Activated CD8-positive, alpha-beta memory T cell treated with anti-CD3 and anti-CD28 coated beads, Interleukin-2, amount 10 ng/mL, durations not matched to agents 7 days and 5 days (primary cell): ENCODE measurements at regions not wholly inside any gene's neighbourhood (a gene's known extent, or its start where the extent isn't known, plus 50 kb on each side); places are given as distances from the start of the nearest gene placed in this dataset.
"Not testable (repeated sequence)": the region's sequence is repeated elsewhere in the genome, so short reads cannot be mapped to it uniquely, and the experiment has no call there.

Experiments used
- ATAC-seq: fragments of 150-1000 bp; cut with Tn5 transposase; one replicate; pipeline ENCODE4 v1.10.0; 2021; ENCODE audit warnings: moderate library complexity
- CTCF ChIA-PET: fragments of 350-600 bp; sonication (Branson Sonifier 250); formaldehyde crosslinking; loops from one replicate; lab custom pipeline; 2021; ENCODE audit warnings: antibody characterized with exemption; lab: Charles Lee
- DNase-seq: peaks from one replicate; pipeline ENCODE4 v3.0.0-alpha.2; 2020
- H3K27ac Mint-ChIP-seq: one replicate; pipeline ENCODE4 v1.8.0; 2021; ENCODE audit warnings: mild to moderate bottlenecking, mixed read lengths
- H3K27me3 Mint-ChIP-seq: one replicate; pipeline ENCODE4 v1.8.0; 2021; ENCODE audit warnings: mixed read lengths
- H3K36me3 Mint-ChIP-seq: one replicate; pipeline ENCODE4 v1.8.0; 2021; ENCODE audit warnings: mild to moderate bottlenecking, mixed read lengths
- H3K4me1 Mint-ChIP-seq: one replicate; pipeline ENCODE4 v1.8.0; 2021; ENCODE audit warnings: mixed read lengths
- H3K4me3 Mint-ChIP-seq: one replicate; pipeline ENCODE4 v1.8.0; 2021; ENCODE audit warnings: mild to moderate bottlenecking, moderate library complexity, mixed read lengths
- H3K9me3 Mint-ChIP-seq: one replicate; pipeline ENCODE4 v1.8.0; 2022; ENCODE audit warnings: low read depth, mixed read lengths

GRCh38 chr7:85802211-85802610, 615.4 kb upstream of the SEMA3D start:
- Mint-ChIP-seq H3K36me3 (no peaks in the 10 kb centered on the region), H3K4me1 (no peaks in the 10 kb centered on the region), H3K27me3 (no peaks in the 10 kb centered on the region), H3K9me3 (peaks cover 4% of the 10 kb centered on the region), H3K4me3 (no peak overlapping the region), H3K27ac (no peak overlapping the region)
- CTCF ChIA-PET, result no interaction called here
- DNase-seq (no peak), ATAC-seq (no peak)

- CTCF ChIA-PET, result no interaction called here
- H3K4me1 Mint-ChIP-seq, result no peaks in the 10 kb centered on the region
- no peak overlapping the region for H3K27ac Mint-ChIP-seq
- no peak for DNase-seq
- no peak overlapping the region for H3K4me3 Mint-ChIP-seq
- ATAC-seq, result no peak
- peaks cover 6% of the 10 kb centered on the region for H3K9me3 Mint-ChIP-seq
- no peaks in the 10 kb centered on the region for H3K27me3 Mint-ChIP-seq
- H3K36me3 Mint-ChIP-seq, result no peaks in the 10 kb centered on the region
Measured at GRCh38 chr7:85796956-85797355, 610.1 kb upstream of the SEMA3D start.

GRCh38 chr7:85791098-85791497, 604.2 kb upstream of the SEMA3D start:
- H3K27ac Mint-ChIP-seq, H3K36me3 Mint-ChIP-seq, H3K4me1 Mint-ChIP-seq, H3K27me3 Mint-ChIP-seq, ATAC-seq, CTCF ChIA-PET, H3K9me3 Mint-ChIP-seq, DNase-seq, H3K4me3 Mint-ChIP-seq: not testable (repeated sequence)

- Mint-ChIP-seq H3K27ac (no peak overlapping the region), H3K4me3 (no peak overlapping the region), H3K9me3 (peaks cover 7% of the 10 kb centered on the region), H3K4me1 (no peaks in the 10 kb centered on the region), H3K27me3 (no peaks in the 10 kb centered on the region), H3K36me3 (no peaks in the 10 kb centered on the region)
- ATAC-seq (no peak), DNase-seq (no peak)
- CTCF ChIA-PET, result no interaction called here
Measured at GRCh38 chr7:85781606-85782005, 594.8 kb upstream of the SEMA3D start.

- no peaks in the 10 kb centered on the region for H3K9me3 Mint-ChIP-seq
- H3K27ac Mint-ChIP-seq, result no peak overlapping the region
- CTCF ChIA-PET, result no interaction called here
Measured at GRCh38 chr7:85776691-85777345, 590.0 kb upstream of the SEMA3D start.

GRCh38 chr7:85775431-85775830, 588.6 kb upstream of the SEMA3D start:
- no peaks in the 10 kb centered on the region for H3K9me3 Mint-ChIP-seq
- no peaks in the 10 kb centered on the region for H3K27me3 Mint-ChIP-seq
- no peak overlapping the region for H3K27ac Mint-ChIP-seq
- no peaks in the 10 kb centered on the region for H3K4me1 Mint-ChIP-seq
- ATAC-seq (no peak), DNase-seq (no peak)
- H3K36me3 Mint-ChIP-seq, result no peaks in the 10 kb centered on the region
- no peak overlapping the region for H3K4me3 Mint-ChIP-seq
- CTCF ChIA-PET, result no interaction called here

More at GRCh38 chr7:85776691-85777345, 590.0 kb upstream of the SEMA3D start:
- no peak for DNase-seq
- Mint-ChIP-seq H3K27me3 (no peaks in the 10 kb centered on the region), H3K4me3 (no peak overlapping the region), H3K4me1 (no peaks in the 10 kb centered on the region), H3K36me3 (no peaks in the 10 kb centered on the region)
- ATAC-seq, result no peak

GRCh38 chr7:85774986-85775385, 588.1 kb upstream of the SEMA3D start:
- no peak for ATAC-seq
- no peak for DNase-seq
- no peak overlapping the region for H3K4me3 Mint-ChIP-seq
- no peaks in the 10 kb centered on the region for H3K9me3 Mint-ChIP-seq
- CTCF ChIA-PET, result no interaction called here
- no peaks in the 10 kb centered on the region for H3K4me1 Mint-ChIP-seq
- H3K36me3 Mint-ChIP-seq, result no peaks in the 10 kb centered on the region
- H3K27ac Mint-ChIP-seq, result no peak overlapping the region
- no peaks in the 10 kb centered on the region for H3K27me3 Mint-ChIP-seq

- no peak overlapping the region for H3K27ac Mint-ChIP-seq
- ATAC-seq (no peak), DNase-seq (no peak)
- H3K36me3 Mint-ChIP-seq, result no peaks in the 10 kb centered on the region
- H3K27me3 Mint-ChIP-seq, result no peaks in the 10 kb centered on the region
- peaks cover 1% of the 10 kb centered on the region for H3K9me3 Mint-ChIP-seq
- CTCF ChIA-PET, result no interaction called here
- H3K4me1 Mint-ChIP-seq, result no peaks in the 10 kb centered on the region
- H3K4me3 Mint-ChIP-seq, result no peak overlapping the region
Measured at GRCh38 chr7:85773116-85773728, 586.4 kb upstream of the SEMA3D start.

- H3K4me3 Mint-ChIP-seq, result no peak overlapping the region
- H3K9me3 Mint-ChIP-seq, result peaks cover 3% of the 10 kb centered on the region
- ATAC-seq (no peak), DNase-seq (no peak)
- CTCF ChIA-PET, result no interaction called here
- H3K27ac Mint-ChIP-seq, result no peak overlapping the region
- no peaks in the 10 kb centered on the region for H3K36me3 Mint-ChIP-seq
- no peaks in the 10 kb centered on the region for H3K4me1 Mint-ChIP-seq
- no peaks in the 10 kb centered on the region for H3K27me3 Mint-ChIP-seq
Measured at GRCh38 chr7:85771516-85771915, 584.7 kb upstream of the SEMA3D start.

GRCh38 chr7:85770332-85770731, 583.5 kb upstream of the SEMA3D start:
- no peak overlapping the region for H3K4me3 Mint-ChIP-seq
- H3K9me3 Mint-ChIP-seq, result peaks cover 3% of the 10 kb centered on the region
- CTCF ChIA-PET, result no interaction called here
- ATAC-seq (no peak), DNase-seq (no peak)
- H3K27me3 Mint-ChIP-seq, result no peaks in the 10 kb centered on the region
- H3K36me3 Mint-ChIP-seq, result no peaks in the 10 kb centered on the region
- H3K27ac Mint-ChIP-seq, result no peak overlapping the region
- H3K4me1 Mint-ChIP-seq, result no peaks in the 10 kb centered on the region

- ATAC-seq, result no peak
- CTCF ChIA-PET, result no interaction called here
Measured at GRCh38 chr7:85765698-85766298, 578.9 kb upstream of the SEMA3D start.

GRCh38 chr7:85764034-85764433, 577.2 kb upstream of the SEMA3D start:
- H3K9me3 Mint-ChIP-seq, result peaks cover 8% of the 10 kb centered on the region
- no peak overlapping the region for H3K4me3 Mint-ChIP-seq
- no peak overlapping the region for H3K27ac Mint-ChIP-seq
- no peak for DNase-seq
- H3K4me1 Mint-ChIP-seq, result no peaks in the 10 kb centered on the region
- CTCF ChIA-PET, result no interaction called here
- no peaks in the 10 kb centered on the region for H3K36me3 Mint-ChIP-seq
- no peak for ATAC-seq
- H3K27me3 Mint-ChIP-seq, result no peaks in the 10 kb centered on the region

More at GRCh38 chr7:85765698-85766298, 578.9 kb upstream of the SEMA3D start:
- Mint-ChIP-seq H3K27me3 (no peaks in the 10 kb centered on the region), H3K4me3 (no peak overlapping the region), H3K4me1 (no peaks in the 10 kb centered on the region), H3K36me3 (no peaks in the 10 kb centered on the region), H3K9me3 (peaks cover 6% of the 10 kb centered on the region), H3K27ac (no peak overlapping the region)
- DNase-seq, result no peak

- H3K4me3 Mint-ChIP-seq, result no peak overlapping the region
- DNase-seq, result no peak
- H3K27me3 Mint-ChIP-seq, result no peaks in the 10 kb centered on the region
- H3K9me3 Mint-ChIP-seq, result peaks cover 8% of the 10 kb centered on the region
- H3K4me1 Mint-ChIP-seq, result no peaks in the 10 kb centered on the region
- CTCF ChIA-PET, result no interaction called here
- no peak for ATAC-seq
- no peak overlapping the region for H3K27ac Mint-ChIP-seq
- no peaks in the 10 kb centered on the region for H3K36me3 Mint-ChIP-seq
Measured at GRCh38 chr7:85757348-85757747, 570.5 kb upstream of the SEMA3D start.

GRCh38 chr7:85750454-85750949, 563.6 kb upstream of the SEMA3D start:
- Mint-ChIP-seq H3K4me3 (no peak overlapping the region), H3K27ac (no peak overlapping the region), H3K36me3 (no peaks in the 10 kb centered on the region), H3K27me3 (no peaks in the 10 kb centered on the region), H3K4me1 (no peaks in the 10 kb centered on the region), H3K9me3 (peaks cover 7% of the 10 kb centered on the region)
- DNase-seq (no peak), ATAC-seq (no peak)
- CTCF ChIA-PET, result no interaction called here
